Ovary (tissue), 7 donors: ENCODE measurements at regions not wholly inside any gene's neighbourhood (a gene's known extent, or its start where the extent isn't known, plus 50 kb on each side); places are given as distances from the start of the nearest gene placed in this dataset.

Experiments
- DNase-seq, 5 donors: peaks; one replicate each; pipeline ENCODE4 v3.0.0-alpha.2; 2019 to 2020
- H3K27ac ChIP-seq, 2 donors: fragments of 200-600 bp; one replicate each; pipeline versions ENCODE4 v1.5.1 to v1.8.0; 2019 to 2022
- H3K27me3 ChIP-seq: fragments of 200-600 bp; one replicate; pipeline ENCODE4 v1.8.0; 2022
- H3K36me3 ChIP-seq: fragments of 200-600 bp; sonication (generic); one replicate; pipeline ENCODE4 v1.5.1; 2019
- H3K4me1 ChIP-seq: one replicate; pipeline ENCODE4 v1.8.1; 2013; ENCODE audit warnings: mild to moderate bottlenecking, moderate library complexity; ENCODE audit not compliant: insufficient read depth
- H3K4me3 ChIP-seq: fragments of 200-600 bp; sonication (generic); one replicate; pipeline ENCODE4 v1.5.1; 2017
- H3K9me3 ChIP-seq, 2 donors: fragments of 200-600 bp in 1 of 2; sonication (generic) in 1 of 2; one replicate each; pipeline versions ENCODE4 v1.5.1 to v1.8.1; 2013 to 2019; ENCODE audit warnings: mild to moderate bottlenecking in 1 of 2, moderate library complexity in 1 of 2
- CTCF ChIP-seq, 3 donors: fragments of 450-650 bp in 2 of 3; fragments of 200-600 bp in 1 of 3; IDR thresholded peaks; one replicate each; pipeline versions ENCODE4 v1.5.1 to v1.8.0; 2016 to 2022; ENCODE audit warnings: antibody characterized with exemption in 3 of 3, mild to moderate bottlenecking in 1 of 3
- EP300 ChIP-seq: sonication (generic); formaldehyde crosslinking; IDR thresholded peaks from one replicate; pipeline ENCODE4 v1.6.1; 2017; ENCODE audit warnings: antibody characterized with exemption
- POLR2A ChIP-seq: fragments of 450-650 bp; IDR thresholded peaks from one replicate; pipeline ENCODE4 v1.6.1; 2017; ENCODE audit warnings: antibody characterized with exemption, mild to moderate bottlenecking, moderate library complexity
- WGBS, 3 donors: extraction: QIAGEN DNeasy Blood & Tissue Kit in 1 of 3; methylation state at CpG; one replicate each; pipeline versions ENCODE4 v1.1.5 to v1.1.7; 2013 to 2017; 5-methylcytosine and 5-hydroxymethylcytosine counted together
- intact Hi-C, 4 donors: fragments of 100-400 bp; cut with DNase I; formaldehyde crosslinking; loops; one replicate each; pipeline versions ENCODE4 v1.11.0 to v1.15.1; 2022 to 2023
- donor health status: DM: no; HTN: no; CAD: no; lungs with moderate emphysema.
- donor health status: DM: no; HTN: no; CAD: no.
- donor health status: Bipolar disorder and iron deficiency.
- donor health status: DM: no; HTN: no; CAD: no.
- donor health status: DM: yes; HTN: yes; CAD: no.

GRCh38 chr5:133690746-133691145 is 78.4 kb upstream of the FSTL4 start:
- intact Hi-C loops = no loop called here
- no peak for TF ChIP-seq CTCF (IDR thresholded peaks at IDR 0.05)
- TF ChIP-seq POLR2A = no peak
- no peak for TF ChIP-seq EP300
- H3K4me1 ChIP-seq = no peaks in the 10 kb centered on the region
- H3K36me3 ChIP-seq = no peaks in the 10 kb centered on the region
- H3K27me3 ChIP-seq = no peaks in the 10 kb centered on the region
- H3K27ac ChIP-seq = no peak overlapping the region
- WGBS, 3 donors = 55 to 60% (median 57%) methylated on average over 7 of the region's 7 CpGs
- no peak for DNase-seq
- no peak overlapping the region for H3K4me3 ChIP-seq
- H3K9me3 ChIP-seq = no peaks in the 10 kb centered on the region

GRCh38 chr5:133688391-133688790 is 76.0 kb upstream of the FSTL4 start:
- no peaks in the 10 kb centered on the region for H3K9me3 ChIP-seq
- no peaks in the 10 kb centered on the region for H3K4me1 ChIP-seq
- 73 to 86% (median 76%) methylated on average over 5 of the region's 5 CpGs for WGBS, 3 donors
- no peak overlapping the region for H3K4me3 ChIP-seq
- H3K27ac ChIP-seq = no peak overlapping the region
- no peak for DNase-seq
- intact Hi-C loops = no loop called here
- no peaks in the 10 kb centered on the region for H3K36me3 ChIP-seq
- no peaks in the 10 kb centered on the region for H3K27me3 ChIP-seq
- TF ChIP-seq POLR2A = no peak
- no peak for TF ChIP-seq CTCF (IDR thresholded peaks at IDR 0.05)
- no peak for TF ChIP-seq EP300

- H3K4me1 ChIP-seq = no peaks in the 10 kb centered on the region
- H3K9me3 ChIP-seq = no peaks in the 10 kb centered on the region
- H3K27ac ChIP-seq = no peak overlapping the region
- TF ChIP-seq CTCF (IDR thresholded peaks at IDR 0.05) (no peak), EP300 (no peak), POLR2A (no peak)
- intact Hi-C loops = no loop called here
- H3K27me3 ChIP-seq = no peaks in the 10 kb centered on the region
- WGBS, 3 donors = 39 to 61% (median 41%) methylated on average over 11 of the region's 11 CpGs
- H3K36me3 ChIP-seq = no peaks in the 10 kb centered on the region
- H3K4me3 ChIP-seq = no peak overlapping the region
- DNase-seq = no peak
Measured at GRCh38 chr5:133687212-133688061, 75.1 kb upstream of the FSTL4 start.

- H3K4me1 ChIP-seq = no peaks in the 10 kb centered on the region
- no peak for TF ChIP-seq POLR2A
- TF ChIP-seq EP300 = no peak
- no peak for TF ChIP-seq CTCF (IDR thresholded peaks at IDR 0.05)
- WGBS, 3 donors = 64 to 73% (median 66%) methylated on average over 3 of the region's 3 CpGs
- DNase-seq = no peak
- H3K27ac ChIP-seq = no peak overlapping the region
- intact Hi-C loops = no loop called here
- no peaks in the 10 kb centered on the region for H3K9me3 ChIP-seq
- H3K4me3 ChIP-seq = no peak overlapping the region
- no peaks in the 10 kb centered on the region for H3K27me3 ChIP-seq
- no peaks in the 10 kb centered on the region for H3K36me3 ChIP-seq
Measured at GRCh38 chr5:133686566-133686965, 74.2 kb upstream of the FSTL4 start.
